HPDE6-E6E7 (cell line): ENCODE measurements at regions not wholly inside any gene's neighbourhood (a gene's known extent, or its start where the extent isn't known, plus 50 kb on each side); places are given as distances from the start of the nearest gene placed in this dataset.

ENCODE experiments used
- DNase-seq: peaks from one replicate; pipeline ENCODE4 v3.0.0; 2011; ENCODE audit warnings: missing footprints; ENCODE audit errors: extremely low spot score

DNA sequence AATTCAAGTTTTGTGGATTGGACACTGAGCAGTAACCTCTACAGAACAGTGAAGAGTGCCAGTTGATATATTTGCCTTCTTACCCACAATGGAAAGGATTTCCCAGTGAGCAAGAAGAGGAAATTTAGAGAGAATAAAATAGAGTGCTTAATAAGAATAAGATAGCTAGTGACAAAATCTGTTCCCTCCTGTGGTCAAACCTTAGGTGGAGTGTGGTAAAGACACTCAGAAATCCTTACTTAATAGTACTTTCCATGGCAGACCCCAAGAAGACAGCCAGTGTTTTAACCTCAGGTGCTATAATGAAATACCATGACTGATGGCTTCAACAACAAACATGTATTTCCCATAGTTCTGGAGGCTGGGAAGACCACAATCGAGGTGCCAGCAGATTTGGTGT lies 108.4 kb upstream of the TNFAIP3 start:
- DNase-seq, result no peak

- no peak for DNase-seq
Measured at GRCh38 chr6:137759624-137760023, 107.4 kb upstream of the TNFAIP3 start.

GRCh38 chr6:137761072-137761471 lies 106.0 kb upstream of the TNFAIP3 start:
- DNase-seq, result no peak

- no peak for DNase-seq
Measured at GRCh38 chr6:137761487-137761886, 105.6 kb upstream of the TNFAIP3 start.

- no peak for DNase-seq
Measured at GRCh38 chr6:137762168-137763090, 104.6 kb upstream of the TNFAIP3 start.

DNA sequence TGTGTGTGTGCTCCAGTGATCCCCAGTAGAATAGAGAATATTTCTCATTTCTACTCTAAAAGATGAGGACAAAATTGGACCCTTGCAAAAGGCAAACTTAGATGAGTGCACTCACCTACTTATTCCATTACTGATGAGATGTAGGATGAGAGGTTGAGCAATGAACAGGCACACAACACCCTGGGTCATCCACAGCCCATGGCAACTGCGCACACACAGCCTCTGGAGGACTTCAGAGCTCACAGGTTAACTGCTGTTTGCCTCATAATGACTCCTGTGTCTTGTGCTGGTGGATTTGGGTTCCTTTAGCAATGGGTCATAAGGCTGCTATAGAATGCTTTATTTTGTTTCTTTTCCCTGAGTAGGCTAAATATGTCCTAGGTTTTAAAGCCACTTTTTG lies 103.6 kb upstream of the TNFAIP3 start:
- DNase-seq, result no peak

DNA sequence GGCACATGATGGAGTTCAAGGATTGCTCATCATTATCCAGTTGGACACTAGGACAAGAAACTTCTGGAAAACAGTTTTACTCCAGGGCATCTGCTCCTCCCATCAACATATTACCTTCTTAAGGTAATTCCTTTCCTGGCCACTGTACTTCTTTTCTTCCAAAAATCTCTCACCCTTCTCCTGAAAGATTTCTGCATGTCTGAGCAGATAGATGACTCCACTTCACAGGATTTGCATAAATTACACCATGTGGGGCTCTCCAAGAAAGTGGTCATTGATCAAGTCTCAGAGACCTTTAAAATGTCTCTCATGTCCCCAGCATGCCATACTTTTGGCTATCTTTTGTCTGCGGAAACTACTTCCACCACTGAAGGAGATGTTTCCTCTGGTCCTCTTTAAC lies 103.2 kb upstream of the TNFAIP3 start:
- DNase-seq, result no peak

- DNase-seq, result peak; percentile 60
Measured at GRCh38 chr6:137764464-137764863, 102.6 kb upstream of the TNFAIP3 start.

DNA sequence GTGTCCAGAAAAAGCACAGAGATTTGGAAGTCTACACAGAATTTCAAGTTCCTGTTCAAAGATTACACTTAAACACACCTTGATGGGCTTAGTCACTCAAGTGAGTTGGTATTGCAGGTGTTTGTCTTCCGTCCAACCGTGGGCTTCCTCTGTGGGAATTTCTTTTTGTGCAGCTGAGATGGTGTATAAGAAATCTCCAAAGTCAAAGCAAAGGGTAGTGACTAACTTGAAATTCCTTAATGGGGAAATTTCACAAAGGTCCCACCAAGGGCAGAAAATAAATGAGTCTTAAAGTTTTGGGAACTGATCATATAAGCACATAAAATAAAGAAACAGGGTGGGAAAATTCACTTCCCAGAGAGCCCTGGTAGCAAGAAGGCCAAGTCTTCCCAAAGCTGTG lies 102.0 kb upstream of the TNFAIP3 start:
- no peak for DNase-seq

DNA sequence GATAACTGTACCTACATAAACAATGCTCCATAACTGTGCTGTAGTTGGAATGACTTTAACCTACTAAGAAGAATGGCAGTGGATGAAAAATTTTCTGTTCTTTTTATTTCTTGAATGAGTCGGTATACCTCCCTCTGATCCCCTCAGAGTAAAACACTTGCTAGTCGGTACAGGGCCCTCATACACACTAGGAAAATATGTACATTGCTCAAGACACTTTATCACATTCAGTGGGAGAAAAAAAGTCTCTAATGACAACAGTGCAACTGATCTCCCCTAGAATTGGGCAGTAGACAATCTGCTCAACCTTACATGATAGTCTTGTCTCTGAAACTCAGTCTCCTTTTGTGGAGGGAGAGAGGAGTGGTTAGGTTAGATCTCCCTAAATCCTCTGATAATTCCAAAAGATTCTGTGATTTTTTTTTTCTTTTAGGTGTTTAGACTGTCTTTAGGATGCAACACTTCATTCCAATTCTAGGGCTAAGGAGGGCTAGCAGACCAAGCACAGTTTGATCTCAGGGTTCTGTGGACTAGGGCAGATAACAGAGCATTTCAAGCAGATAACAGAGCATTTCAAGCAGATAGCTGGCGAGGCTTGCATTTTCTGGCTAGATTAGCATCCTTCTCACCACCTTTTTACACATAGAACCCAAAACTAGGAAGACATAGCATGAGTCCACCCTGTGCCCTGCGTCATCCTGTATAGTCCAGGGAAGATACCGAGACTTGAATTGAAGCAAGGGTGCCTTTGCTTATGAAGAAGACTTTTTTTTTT lies 100.3 kb upstream of the TNFAIP3 start:
- no peak for DNase-seq

- DNase-seq, result no peak
Measured at GRCh38 chr6:137767465-137767864, 99.6 kb upstream of the TNFAIP3 start.

DNA sequence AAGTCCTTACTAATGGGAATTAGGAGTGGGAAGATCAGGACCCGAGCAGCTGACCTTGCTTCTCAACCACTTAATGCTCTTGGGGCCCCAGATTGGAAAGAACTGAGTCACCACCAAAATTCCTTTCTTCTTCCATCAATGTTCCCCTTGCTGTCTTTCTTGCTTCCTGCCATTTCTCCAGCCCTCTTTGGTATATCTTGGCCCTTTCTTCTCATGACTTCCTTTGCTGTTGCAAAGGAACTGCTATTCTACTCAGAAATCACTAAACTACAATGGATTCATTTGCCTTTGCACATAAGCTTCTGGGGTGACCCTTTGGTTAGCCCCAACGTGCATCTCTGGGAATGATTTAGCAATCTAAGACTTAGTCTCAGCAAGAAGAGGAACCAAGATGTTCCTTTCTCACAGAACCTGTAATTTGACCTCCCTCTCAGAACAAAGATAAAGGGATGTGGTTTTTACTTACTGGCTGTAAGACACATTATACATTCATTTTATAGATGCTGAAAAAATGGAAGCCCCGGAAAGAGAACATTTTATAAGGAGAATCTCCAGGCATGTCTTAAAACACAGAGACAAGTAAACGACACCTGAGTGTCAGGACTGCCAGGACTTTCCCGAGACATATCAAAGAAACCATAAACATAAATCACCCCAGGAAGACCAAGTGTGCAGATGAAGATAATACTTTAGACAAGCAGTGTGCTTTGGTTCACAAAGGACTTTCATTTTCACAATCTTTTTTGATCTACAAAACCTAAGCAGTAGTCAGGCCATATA lies 99.0 kb upstream of the TNFAIP3 start:
- DNase-seq, result no peak

DNA sequence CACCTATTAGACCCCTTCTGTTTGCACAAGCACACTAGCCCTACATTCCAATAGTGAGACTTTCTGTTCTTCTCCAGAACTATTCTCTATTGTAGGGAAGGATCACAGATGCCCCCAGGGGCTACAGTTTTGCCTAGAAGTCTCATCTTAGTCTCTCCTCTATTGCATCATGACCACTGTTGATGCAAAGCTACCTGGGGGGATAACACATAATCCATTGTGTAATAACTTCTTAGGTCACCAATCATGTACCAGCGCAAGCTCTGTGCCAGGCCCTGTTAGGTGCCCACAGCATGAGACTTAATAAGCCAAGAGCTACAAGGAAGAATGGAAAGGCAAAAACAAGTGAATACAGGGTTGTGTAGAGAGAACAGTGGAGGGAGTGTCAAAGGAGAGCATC lies 98.1 kb upstream of the TNFAIP3 start:
- no peak for DNase-seq

- DNase-seq, result no peak
Measured at GRCh38 chr6:137769797-137770362, 97.2 kb upstream of the TNFAIP3 start.

DNA sequence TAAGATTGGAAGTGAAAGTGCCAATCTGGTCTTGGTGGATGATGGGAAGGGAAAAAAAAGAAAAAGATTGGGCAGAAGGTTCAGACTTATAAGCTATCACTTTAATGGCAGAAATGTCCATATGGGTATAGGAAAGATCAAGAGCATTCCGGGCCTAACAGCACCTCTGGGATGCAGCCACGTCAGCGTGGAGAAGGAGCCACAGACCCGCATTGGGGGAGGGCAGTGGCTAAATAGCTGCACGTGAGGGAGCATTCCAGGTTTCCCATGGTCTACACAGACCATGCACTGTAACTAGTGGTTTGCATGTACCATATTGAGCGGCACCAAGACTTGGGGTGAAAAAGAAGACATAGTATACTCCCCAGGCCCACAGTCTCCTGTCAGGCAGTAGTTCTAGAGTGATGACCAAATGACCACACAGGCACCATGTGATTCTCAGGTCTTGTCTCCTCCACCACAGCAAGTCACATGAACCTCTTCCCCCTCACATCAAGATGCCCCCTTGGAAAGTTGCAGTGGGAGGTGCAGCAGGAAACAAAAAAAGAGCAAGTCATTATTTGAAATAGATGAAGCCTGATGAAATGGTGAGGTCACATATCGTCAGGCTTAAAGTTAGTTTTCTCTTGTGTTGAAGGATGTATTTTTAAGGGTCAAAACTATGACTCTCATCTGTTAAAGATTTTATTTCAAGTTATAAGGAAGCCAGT lies 94.4 kb upstream of the TNFAIP3 start:
- no peak for DNase-seq

GRCh38 chr6:137775227-137775626 lies 91.8 kb upstream of the TNFAIP3 start:
- DNase-seq, result no peak

- no peak for DNase-seq
Measured at GRCh38 chr6:137775720-137776119, 91.3 kb upstream of the TNFAIP3 start.

- DNase-seq, result no peak
Measured at GRCh38 chr6:137776256-137776655, 90.8 kb upstream of the TNFAIP3 start.

- no peak for DNase-seq
Measured at GRCh38 chr6:137776786-137777686, 90.0 kb upstream of the TNFAIP3 start.

DNA sequence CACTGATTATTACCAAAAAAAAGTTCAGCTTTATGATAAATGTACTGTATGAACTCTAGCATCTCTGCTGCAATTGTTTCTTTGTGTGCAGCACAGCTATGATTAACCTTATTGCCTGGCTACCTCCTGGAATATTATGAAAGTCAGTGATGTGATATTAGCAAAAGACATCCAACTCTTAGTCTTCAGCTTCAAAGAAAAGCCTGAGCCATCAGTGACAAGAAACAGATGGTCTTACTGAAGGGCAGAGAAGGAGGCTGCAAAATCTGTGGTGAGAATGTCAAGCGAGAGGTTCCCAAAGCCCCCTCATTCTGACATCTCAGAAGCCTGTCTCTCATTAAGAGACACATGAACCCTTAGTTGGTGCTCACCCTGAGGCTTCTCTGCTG lies 89.4 kb upstream of the TNFAIP3 start:
- DNase-seq, result no peak
